Inflammatory macrophage (primary cell): ENCODE measurements at regions not wholly inside any gene's neighbourhood (a gene's known extent, or its start where the extent isn't known, plus 50 kb on each side); places are given as distances from the start of the nearest gene placed in this dataset.

Source experiments
- DNase-seq, 2 donors: peaks; one replicate each; pipeline ENCODE4 v3.0.0-alpha.2; 2020 to 2022

DNA sequence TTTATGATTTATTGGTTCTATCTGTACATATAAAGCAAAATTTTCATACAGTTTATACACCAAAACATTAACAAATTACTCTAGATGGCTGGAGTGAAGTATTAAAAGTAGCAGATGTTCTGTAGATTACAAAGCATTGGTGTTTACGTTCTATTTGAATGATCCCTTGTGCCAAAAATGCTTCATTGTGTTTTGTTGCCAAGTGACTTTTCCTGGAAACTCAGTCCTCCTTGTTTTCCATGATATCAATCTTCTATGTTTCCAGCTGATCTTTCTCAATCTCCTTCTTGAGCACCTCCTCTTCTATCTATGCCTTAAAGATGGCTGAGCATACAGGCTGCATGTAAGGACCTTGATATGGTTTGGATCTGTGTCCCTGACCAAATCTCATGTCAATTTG lies 263.6 kb upstream of the CTSO start:
- no peak for DNase-seq

DNA sequence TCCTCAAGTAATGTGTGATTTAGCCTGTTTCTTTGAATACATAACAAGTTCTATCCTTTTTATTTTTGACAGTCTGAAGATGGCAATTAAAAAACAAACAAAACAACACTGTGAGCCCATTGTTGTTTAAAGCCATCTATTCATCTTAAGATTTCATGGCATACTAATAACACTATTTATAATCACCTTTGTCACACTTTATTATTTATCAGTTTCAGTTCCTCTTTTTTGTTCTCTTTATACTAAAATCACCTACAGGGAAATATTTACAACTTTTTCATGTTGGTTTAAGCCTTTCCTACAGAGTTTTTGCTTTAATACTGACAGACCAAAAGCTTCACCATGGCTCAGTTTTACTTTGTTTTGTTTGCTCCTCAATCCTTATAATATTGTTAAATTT lies 247.4 kb upstream of the CTSO start:
- no peak for DNase-seq

DNA sequence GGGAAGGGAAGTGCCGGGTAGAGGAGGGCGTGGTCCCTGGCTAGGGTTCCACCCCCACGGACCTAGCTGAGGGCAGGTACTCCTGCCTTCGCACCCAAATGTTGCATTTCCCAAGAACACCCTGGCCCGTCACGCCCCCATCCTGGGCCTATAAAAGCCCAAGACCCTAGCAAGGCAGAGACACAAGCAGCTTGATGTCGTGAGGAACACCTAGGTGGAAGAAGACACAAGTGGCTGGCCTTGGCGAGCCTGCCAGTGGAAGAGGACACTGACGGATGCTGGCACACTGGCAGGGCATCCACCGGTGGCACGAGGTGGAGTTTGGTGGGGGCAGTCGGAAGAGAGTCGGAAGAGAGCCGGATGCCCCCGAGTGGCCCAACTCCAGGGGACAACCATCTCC lies 244.8 kb upstream of the CTSO start:
- DNase-seq, result no peak

DNA sequence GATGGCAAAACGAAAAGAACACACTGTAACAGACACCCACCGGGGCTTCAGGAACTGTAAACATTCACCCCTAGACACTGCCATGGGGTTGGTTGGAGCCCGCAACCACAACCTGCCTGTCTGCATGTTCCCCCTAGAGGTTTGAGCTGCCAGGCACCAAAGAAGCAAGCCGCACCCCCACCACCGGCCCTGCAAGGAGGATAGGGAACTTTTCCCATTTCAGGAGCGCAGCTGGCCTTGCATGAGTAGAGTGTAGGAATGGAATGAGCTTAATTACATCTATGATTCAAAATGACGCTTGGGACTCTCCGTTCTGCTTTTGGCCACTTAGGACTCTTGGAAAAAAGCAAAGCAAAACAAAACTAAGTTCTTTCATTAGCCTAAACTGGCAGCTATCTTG lies 243.6 kb upstream of the CTSO start:
- DNase-seq, result no peak

DNA sequence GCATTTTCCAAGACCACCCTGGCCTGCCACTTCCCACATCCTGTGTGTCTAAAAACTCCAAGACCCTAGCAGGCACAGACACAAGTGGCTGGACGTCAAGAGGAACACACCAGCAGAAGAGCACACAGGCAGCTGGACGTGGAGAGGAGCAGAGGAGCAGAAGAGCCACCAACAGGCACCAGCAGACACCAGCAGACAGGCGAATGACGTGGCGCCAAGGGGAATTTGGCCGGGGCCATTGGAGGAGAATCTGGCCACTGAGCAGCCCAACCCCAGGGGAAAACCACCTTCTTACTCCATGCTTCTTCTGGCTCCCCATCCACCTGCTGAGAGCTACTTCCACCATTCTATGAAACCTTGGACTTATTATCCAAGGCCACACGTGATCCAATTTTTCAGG lies 243.1 kb upstream of the CTSO start:
- DNase-seq, result no peak

DNA sequence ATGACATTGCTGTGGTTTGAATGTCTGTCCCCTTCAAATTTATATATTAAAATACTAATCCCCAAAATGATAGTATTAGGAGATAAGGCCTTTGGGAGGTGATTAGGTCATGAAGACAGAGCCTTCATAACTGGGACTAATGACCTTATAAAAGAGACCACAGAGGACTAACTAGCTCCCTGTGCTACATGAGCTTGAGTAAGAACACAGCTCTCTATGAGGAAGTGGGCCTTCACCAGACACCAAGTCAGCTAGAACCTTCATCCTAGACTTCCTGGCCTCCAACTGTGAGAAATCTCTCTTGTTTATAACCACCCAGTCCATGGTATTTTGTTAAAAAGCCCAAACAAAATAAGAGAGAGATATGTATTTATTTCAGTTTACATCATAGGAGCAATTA lies 242.2 kb upstream of the CTSO start:
- DNase-seq, result peak in 1 of 2 donors; percentile 7

DNA sequence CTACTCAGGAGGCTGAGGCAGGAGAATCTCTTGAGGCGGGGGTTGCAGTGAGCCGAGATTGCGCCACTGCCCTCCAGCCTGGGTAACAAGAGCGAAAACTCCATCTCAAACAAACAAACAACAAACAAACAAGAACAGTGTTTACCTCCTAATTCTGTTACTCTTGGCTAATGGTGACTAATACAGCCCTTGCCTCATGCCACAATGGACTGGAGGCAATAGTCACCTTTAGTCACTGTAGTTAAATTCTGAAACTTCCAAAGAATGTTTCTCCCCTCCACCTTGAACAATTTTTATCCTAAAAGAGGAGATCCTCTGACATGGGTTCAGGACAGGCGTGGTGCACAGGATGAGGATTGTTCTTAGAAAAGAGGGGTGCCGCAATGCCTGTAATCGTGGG lies 241.2 kb upstream of the CTSO start:
- DNase-seq, result no peak

DNA sequence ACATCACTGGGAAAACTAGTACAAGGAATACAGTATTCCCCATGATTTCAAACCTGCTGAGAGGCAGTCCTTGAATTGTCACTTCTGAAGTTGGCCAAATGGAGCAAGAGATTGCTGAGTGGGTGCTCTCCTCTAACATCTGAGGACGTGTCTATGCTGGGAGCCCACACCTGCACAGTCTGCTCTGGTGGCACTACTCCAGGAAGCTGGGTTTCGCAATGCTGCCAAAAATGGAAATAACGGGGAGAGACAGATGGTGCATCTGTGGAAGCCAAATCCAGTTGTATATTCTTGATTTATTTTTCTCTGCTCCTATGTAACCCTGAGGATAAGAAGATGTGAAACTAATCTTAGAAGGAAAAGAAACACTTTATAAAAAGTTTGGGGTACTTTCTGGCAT lies 240.1 kb upstream of the CTSO start:
- DNase-seq, result no peak

DNA sequence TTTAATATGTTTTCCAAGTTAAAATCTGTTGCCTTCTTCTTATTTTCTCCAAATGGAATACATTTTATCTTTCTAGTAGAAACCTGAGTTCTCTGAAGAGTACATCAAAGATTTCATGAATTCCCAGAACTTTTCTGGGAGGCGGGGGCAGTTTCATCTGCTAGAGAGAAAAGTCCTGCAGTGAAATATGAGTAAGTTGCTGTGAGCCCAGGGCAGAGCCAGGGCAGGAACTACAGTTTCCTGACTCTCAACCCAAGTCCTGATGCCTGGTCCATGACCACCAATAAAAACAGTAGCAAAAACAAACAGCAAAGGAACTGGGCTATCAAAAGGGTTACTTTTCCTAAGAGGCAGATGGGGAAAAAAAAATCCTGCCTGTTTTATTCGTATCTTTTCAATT lies 239.4 kb upstream of the CTSO start:
- DNase-seq, result no peak

DNA sequence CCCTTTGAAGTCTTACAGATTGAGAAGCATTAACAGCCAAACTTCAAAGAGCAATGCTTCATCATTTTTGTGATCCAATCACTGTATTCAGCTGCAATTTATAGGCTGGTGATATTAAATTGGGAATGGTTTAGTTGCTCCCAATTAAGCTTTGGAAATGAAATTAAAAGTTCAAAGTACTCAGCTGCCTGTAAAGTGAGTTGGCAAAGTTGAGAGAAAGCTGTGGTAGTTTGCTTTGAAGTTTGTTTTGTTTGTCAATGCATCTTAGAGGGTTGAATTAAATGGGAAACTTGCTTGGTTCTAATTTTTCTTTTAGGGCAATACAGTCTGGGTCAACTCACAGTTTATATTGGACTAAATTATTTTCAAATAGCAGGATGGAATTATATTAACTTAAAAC lies 238.4 kb upstream of the CTSO start:
- DNase-seq, result no peak

DNA sequence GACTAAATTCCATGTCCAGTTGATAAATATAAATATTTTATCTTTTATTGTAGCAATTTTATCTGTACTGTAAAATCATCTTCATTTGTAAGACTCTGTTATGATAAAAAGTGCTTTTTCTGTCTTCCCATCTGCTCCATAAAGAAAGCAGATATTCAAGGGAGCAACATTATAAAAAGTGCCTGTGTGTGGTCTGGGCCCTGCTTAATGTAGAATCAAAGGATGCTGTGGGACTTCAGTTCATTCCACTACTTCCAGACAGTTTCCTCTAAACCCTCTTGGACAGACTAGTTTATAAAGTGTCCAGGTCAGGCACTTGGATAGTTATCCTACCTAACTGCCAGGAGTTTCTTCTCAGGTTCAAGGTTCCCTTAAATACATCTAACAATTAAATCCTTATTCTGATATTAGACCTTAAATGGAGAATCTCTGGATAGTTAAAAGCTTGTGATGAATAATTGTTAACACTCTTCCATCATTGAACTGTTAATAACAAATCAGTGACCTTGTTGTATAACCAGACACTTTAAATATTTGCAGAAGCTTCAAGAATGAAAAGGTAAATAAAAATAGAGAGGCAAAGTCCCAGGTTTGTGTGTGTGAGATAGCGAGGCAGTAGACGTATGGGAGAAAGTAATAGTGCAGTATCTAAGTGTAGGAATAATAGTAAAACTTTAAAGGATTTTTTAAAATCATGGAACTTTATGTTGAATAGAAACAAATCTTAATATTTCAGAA lies 237.5 kb upstream of the CTSO start:
- no peak for DNase-seq

DNA sequence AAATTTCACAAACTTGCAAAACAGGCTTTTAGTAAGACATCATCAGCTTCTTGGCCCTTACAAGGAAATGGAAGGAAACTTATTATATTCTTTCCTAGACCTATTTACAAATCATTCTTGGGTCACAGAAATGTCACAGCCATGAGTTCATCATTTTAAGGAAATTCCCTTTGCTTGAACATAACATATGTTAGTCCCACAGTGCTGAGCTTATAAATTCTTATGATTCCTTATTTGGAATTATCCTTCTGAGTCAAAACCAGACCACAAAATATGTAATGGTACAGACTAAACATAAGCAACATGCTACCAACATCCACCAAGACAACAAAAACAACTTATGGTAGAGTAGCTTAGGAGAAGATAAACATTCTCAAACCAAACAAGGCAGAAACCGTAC lies 236.9 kb upstream of the CTSO start:
- no peak for DNase-seq

DNA sequence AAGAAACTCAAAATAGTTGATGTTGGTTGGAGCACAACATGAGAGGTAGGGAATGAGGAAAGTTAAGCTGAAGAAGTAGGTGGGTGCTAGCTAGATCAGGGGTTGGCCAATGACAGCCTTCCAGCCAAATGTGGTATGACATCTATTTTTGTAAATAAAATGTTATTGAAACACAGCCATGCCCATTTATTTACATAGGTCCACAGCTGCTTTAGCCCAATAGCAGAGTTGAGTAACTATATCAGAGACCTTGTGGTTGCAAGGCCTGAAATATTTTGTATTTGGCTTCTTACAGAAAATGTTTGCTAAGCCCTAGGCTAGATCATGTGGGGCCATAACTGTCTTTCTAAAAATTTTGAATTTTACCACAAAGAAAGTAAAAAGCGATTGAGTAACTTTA lies 234.9 kb upstream of the CTSO start:
- DNase-seq, result no peak

DNA sequence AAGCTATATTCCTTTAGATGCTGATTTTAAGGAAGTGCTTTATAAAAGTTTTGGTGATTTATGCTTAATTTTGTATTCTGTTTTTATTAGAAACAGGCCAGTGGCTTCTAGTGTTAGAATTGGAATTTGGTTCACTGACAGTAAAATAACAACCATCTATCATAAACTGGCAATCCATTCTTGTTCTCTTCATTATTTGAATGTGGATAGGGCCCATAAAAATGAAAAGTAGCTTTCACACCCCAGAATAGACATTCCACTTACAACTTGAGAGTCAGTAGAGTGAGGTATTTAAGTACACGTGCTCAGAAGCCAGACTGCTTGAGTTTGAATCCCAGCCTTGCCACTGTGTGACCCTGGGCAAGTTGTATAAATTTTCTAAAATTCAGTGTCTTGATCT lies 232.4 kb upstream of the CTSO start:
- DNase-seq, result no peak

DNA sequence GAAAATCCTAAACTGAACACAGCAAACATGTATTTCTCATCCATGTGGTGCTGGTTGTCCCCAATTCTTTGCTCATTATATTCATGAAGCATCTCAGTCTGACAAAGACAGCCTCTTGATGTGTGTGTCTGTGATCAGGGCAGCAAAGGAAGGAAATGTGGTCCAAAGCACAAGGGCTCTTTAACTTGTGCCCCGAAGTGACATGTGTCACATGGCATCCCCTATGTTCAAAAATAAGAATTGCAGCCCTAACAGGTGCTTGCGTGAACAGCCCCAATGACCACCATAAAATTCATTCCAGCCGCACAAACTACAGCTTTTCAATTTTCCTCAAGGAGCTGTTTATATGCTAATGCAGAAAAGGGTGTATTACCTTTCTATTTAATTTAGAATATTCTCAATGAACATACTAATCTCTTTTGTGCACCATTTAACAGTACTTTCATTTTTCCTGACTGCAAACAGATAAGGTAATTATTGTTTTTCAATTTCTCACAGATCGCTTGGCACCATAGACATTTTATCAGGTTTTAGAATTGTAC lies 231.9 kb upstream of the CTSO start:
- DNase-seq, result no peak

DNA sequence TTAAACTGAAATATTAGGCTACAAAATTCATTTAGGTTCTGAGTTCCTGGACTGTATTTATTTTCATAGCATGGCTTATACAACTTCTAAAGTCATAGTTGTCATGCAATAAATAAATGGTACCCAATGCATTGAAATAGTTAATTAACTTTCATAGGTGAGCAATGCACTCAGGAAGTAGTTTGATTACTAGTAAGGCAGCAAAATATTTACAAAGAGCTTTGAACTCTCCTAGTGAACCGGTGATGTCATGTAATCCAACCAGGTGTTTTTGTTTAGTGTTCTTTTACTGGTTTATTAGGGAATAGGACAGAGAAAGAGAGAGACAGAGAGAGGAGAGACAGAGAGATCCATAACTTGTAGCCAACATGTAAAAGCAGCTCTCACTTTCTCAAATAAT lies 228.6 kb upstream of the CTSO start:
- DNase-seq, result no peak

DNA sequence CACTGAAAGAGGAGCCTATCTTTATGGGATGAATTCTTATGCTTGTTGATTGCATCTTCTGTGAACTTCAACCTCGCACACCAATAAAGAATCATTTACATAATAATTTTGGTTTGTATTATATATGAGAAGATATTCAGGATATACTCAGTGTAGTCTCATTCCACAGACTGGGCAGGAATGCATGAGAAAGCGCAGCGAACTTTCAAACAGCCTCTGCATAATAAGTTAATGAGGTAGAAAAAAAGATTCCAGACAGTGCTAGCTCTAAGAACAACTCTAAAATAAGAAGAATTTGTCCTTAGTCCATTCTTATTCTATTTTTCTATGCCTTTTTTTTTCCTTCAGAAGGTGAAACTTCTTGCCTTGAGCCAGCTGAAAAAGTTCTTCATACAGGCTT lies 224.3 kb upstream of the CTSO start:
- no peak for DNase-seq

DNA sequence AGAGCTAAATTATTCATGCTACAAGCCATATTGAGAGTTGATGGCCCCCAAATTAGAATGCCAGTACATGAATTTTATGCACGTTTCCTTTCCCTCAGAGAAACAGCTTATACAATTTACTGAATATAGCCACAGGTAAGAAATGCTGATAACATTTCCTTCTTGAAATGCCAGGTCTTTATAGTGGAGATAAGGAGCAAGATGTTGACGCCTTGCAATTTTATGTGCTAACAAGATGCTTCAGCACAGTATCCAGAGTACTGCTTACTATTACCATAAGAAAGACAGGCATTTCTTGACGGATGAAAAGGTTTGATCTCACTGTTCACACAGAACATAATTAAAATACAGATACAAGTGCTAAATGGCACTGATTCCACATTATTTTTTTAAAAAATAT lies 223.2 kb upstream of the CTSO start:
- no peak for DNase-seq

DNA sequence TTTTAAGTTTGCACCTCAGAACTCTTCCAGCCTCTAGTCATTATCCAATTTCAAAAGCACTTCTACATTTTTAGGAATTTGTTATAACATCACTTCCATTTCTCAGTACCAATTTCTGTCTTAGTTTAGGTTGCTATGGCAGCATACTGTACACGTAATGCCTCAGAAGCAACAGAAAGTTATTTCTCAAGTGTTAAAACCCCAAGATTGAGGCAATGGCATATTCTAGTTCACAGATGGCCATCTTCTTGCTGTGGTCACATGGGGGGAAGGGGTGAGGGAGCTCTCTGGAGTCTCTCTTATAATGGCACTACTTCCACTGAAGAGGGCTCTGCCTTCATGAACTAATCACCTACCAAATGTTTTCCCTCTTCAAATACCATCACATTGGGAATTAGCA lies 220.3 kb upstream of the CTSO start:
- no peak for DNase-seq

DNA sequence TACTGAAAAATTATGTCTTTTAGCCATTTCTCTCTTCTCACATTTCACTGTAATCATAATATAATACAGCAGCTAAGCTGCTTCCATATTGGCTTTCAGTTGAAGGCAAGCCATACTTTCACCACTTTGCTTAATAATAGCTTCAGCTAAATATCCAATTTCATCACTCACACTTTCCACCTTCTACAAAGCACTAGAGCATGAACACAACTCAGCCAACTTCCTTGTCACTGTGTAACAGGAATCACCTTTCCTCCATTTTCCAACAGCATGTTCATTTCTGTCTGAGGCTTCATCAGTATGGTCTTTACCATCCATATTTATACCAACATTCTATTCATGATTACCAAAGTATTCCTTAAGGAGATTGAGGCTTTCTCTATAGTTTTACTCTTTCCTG lies 219.8 kb upstream of the CTSO start:
- no peak for DNase-seq

DNA sequence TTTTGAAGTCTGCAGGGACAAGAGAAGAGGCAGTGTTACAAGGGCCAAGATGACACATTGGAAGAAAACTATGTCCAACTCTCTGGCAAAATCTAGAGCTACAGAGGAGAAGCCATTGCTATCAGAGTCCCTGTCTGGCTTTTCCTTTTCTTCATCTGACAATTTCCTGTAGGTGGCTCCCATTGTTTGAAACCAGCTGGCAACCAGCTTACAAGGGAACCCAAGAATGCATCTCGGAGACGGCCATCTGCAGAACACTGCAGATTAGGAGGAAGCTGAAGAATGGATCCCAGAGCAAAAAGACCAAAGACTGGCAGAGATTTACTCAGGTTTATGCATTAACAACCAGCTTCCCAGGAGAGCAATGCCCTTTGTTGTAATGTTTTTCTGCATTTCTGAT lies 216.2 kb upstream of the CTSO start:
- no peak for DNase-seq

DNA sequence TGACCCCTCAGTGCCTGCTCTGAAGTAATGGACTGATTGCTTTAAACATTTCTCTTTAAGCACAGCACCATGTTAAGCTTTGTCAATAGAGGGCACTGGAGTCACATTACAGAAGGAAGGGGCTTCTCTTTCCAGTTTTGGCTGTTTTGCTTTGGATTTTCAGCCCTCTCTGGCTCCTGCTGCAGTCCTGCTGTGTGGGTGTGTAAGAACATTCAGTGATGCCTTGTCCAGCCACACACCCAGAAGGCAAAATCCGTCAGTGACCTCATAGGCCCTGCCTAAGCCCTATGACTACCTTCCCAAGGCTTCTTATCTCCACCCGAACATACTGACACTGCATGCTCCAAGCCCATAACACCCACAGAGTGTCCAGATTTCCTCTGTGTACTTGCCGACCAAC lies 215.3 kb upstream of the CTSO start:
- DNase-seq, result no peak

DNA sequence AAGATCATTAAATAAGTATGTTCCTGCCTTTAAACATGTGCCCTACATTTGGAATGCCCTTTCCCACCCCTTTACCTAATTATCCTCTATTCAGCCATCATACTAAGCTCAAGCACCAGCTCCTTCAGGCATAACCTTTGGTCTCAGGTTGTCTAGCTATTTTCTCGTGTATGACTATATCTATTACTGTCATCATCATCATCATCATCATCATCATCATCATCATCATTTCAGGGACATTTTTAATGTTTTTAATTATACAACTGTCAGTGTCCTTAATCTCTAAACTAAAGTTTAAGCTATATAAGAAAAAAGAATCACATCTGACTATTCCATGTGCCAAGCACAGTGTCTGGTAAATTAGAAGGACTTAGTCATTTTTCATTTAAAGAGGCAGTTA lies 214.6 kb upstream of the CTSO start:
- no peak for DNase-seq

DNA sequence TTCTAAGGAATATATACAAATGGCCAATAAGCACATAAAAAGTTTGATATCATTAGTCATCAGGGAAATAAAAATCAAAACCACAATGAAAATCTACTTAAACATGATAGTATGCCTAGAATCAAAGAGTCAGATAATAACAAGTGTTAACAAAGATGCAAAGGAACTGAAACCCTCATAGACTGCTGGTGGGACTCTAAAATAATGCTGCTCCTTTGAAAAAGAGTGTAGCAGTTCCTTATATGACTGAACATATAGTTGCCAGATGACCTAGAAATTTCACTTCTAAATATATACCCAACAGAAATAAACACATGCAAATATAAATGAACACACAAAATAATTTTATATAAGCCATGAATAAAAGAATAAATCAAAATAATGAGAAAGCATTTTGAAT lies 205.1 kb upstream of the CTSO start:
- DNase-seq, result no peak

DNA sequence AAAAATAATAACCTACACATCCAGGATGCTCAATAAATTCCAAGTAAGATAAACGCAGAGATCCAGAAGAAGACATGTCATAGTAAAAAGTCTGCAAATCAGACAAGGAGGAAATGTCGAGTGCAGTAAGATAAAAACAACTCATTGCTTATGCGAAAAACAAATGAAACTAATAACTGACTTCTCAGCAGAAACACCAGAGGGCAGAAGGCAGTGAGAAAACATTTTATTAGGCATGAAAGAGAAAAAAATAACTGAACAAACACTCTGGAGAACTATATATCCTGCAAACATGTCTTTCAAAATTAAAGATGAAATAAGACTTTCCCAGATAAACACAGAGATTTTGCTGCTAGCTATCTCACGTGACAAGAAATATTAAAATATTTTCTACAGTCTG lies 201.3 kb upstream of the CTSO start:
- no peak for DNase-seq
